Liver (tissue), 8 donors: ENCODE measurements at regions not wholly inside any gene's neighbourhood (a gene's known extent, or its start where the extent isn't known, plus 50 kb on each side); places are given as distances from the start of the nearest gene placed in this dataset.

ENCODE experiments used
- DNase-seq: peaks from one replicate; pipeline ENCODE4 v3.0.0-alpha.2; 2017; ENCODE audit warnings: low spot score
- H3K27ac ChIP-seq, 2 donors: one replicate each; pipeline ENCODE4 v1.7.0; 2013; ENCODE audit warnings: inconsistent platforms in 2 of 2, low read length in 2 of 2, control low read depth in 1 of 2, low read depth in 1 of 2, mild to moderate bottlenecking in 1 of 2
- H3K27me3 ChIP-seq, 4 donors: one replicate each; pipeline versions ENCODE4 v1.6.1 to v1.7.0; 2013; ENCODE audit warnings: low read length in 3 of 4, inconsistent platforms in 1 of 4, mild to moderate bottlenecking in 1 of 4, moderate library complexity in 1 of 4; ENCODE audit not compliant: control insufficient read depth in 4 of 4, insufficient read depth in 4 of 4
- H3K36me3 ChIP-seq, 4 donors: one replicate each; pipeline versions ENCODE4 v1.6.1 to v1.7.0; 2013; ENCODE audit warnings: low read length in 3 of 4, mild to moderate bottlenecking in 3 of 4, low read depth in 1 of 4, moderate library complexity in 1 of 4; ENCODE audit not compliant: control insufficient read depth in 4 of 4, insufficient read depth in 3 of 4
- H3K4me1 ChIP-seq, 4 donors: one replicate each; pipeline versions ENCODE4 v1.6.1 to v1.7.0; 2013; ENCODE audit warnings: low read length in 3 of 4, mild to moderate bottlenecking in 3 of 4, moderate library complexity in 1 of 4; ENCODE audit not compliant: control insufficient read depth in 4 of 4, insufficient read depth in 4 of 4
- H3K4me3 ChIP-seq, 3 donors: one replicate each; pipeline versions ENCODE4 v1.6.1 to v1.7.0; 2013; ENCODE audit warnings: low read length in 3 of 3, control low read depth in 1 of 3, low read depth in 1 of 3, mild to moderate bottlenecking in 1 of 3
- H3K9ac ChIP-seq, 2 donors: one replicate each; pipeline ENCODE4 v1.7.0; 2013; ENCODE audit warnings: low read length in 2 of 2, mild to moderate bottlenecking in 2 of 2, moderate library complexity in 2 of 2, control low read depth in 1 of 2, low read depth in 1 of 2
- H3K9me3 ChIP-seq, 4 donors: one replicate each; pipeline versions ENCODE4 v1.6.1 to v1.7.0; 2013; ENCODE audit warnings: low read length in 3 of 4; ENCODE audit not compliant: control insufficient read depth in 4 of 4
- ATF3 ChIP-seq: IDR thresholded peaks from 2 replicates; pipeline ENCODE4 v1.6.1; 2016; ENCODE audit warnings: antibody characterized with exemption
- CTCF ChIP-seq: fragments of 150-350 bp; IDR thresholded peaks from 2 replicates; pipeline ENCODE4 v1.5.1; 2017; ENCODE audit warnings: improper control_type of control experiment, low read depth, low read length; ENCODE audit not compliant: missing input control
- EGR1 ChIP-seq, 2 donors: IDR thresholded peaks; 2 replicates each; pipeline ENCODE4 v1.6.1; 2016 to 2018; ENCODE audit warnings: antibody characterized with exemption in 2 of 2, low read depth in 2 of 2
- FOXA1 ChIP-seq: IDR thresholded peaks from 2 replicates; pipeline ENCODE4 v1.6.1; 2016; ENCODE audit warnings: antibody characterized with exemption
- FOXA2 ChIP-seq: IDR thresholded peaks from 2 replicates; pipeline ENCODE4 v1.6.1; 2016; ENCODE audit warnings: antibody characterized with exemption
- HNF4A ChIP-seq, 2 donors: conservative IDR thresholded peaks; 2 replicates each; pipeline ENCODE4 v1.6.1; 2016; ENCODE audit warnings: antibody characterized with exemption in 2 of 2, mild to moderate bottlenecking in 2 of 2
- HNF4G ChIP-seq: IDR thresholded peaks from 2 replicates; pipeline ENCODE4 v1.6.1; 2016; ENCODE audit warnings: antibody characterized with exemption
- JUND ChIP-seq, 2 donors: IDR thresholded peaks; 2 replicates each; pipeline ENCODE4 v1.6.1; 2016; ENCODE audit warnings: antibody characterized with exemption in 2 of 2
- NR2F2 ChIP-seq: IDR thresholded peaks from 2 replicates; pipeline ENCODE4 v1.6.1; 2016; ENCODE audit warnings: antibody characterized with exemption
- RAD21 ChIP-seq, 2 donors: IDR thresholded peaks; 2 replicates each; pipeline ENCODE4 v1.6.1; 2016; ENCODE audit warnings: antibody characterized with exemption in 2 of 2, mild to moderate bottlenecking in 2 of 2
- REST ChIP-seq: IDR thresholded peaks from 2 replicates; pipeline ENCODE4 v1.6.1; 2016; ENCODE audit warnings: antibody characterized with exemption, mild to moderate bottlenecking
- RXRA ChIP-seq, 2 donors: IDR thresholded peaks; 2 replicates each; pipeline ENCODE4 v1.6.1; 2017 to 2018; ENCODE audit warnings: antibody characterized with exemption in 2 of 2, mild to moderate bottlenecking in 1 of 2
- SP1 ChIP-seq: IDR thresholded peaks from 2 replicates; pipeline ENCODE4 v1.6.1; 2018; ENCODE audit warnings: antibody characterized with exemption, mild to moderate bottlenecking
- TAF1 ChIP-seq: conservative IDR thresholded peaks from 2 replicates; pipeline ENCODE4 v1.6.1; 2016; ENCODE audit warnings: antibody characterized with exemption, mild to moderate bottlenecking
- ZBTB33 ChIP-seq: IDR thresholded peaks from 2 replicates; pipeline ENCODE4 v1.6.1; 2016; ENCODE audit warnings: antibody characterized with exemption
- WGBS: extraction: QIAGEN DNeasy Blood & Tissue Kit; methylation state at CpG from one replicate; pipeline ENCODE4 v1.1.7; 2013; 5-methylcytosine and 5-hydroxymethylcytosine counted together
- donor health status: healthy.
- donor health status: healthy.
- donor health status: healthy.
- donor health status: healthy.
- donor health status: healthy.

GRCh38 chr4:186829740-186830449 is 106.2 kb upstream of the FAT1 start:
- Histone ChIP-seq H3K4me1 (no peaks in the 10 kb centered on the region), H3K9me3 (no peaks in the 10 kb centered on the region), H3K36me3 (no peaks in the 10 kb centered on the region), H3K9ac (no peak overlapping the region), H3K27ac (no peak overlapping the region), H3K27me3 (no peaks in the 10 kb centered on the region), H3K4me3 (no peak overlapping the region)
- DNase-seq, result no peak
- WGBS, result 36% methylated on average over 9 of the region's 9 CpGs
- TF ChIP-seq TAF1 (no peak), CTCF (no peak), HNF4A (conservative IDR thresholded peaks at IDR 0.05) (peak in 1 of 2 donors; percentile 5), JUND (IDR thresholded peaks at IDR 0.05) (peak in 1 of 2 donors; percentile 53), RXRA (IDR thresholded peaks at IDR 0.05) (peak; percentile 48 to 54), FOXA2 (peak; percentile 24), RAD21 (IDR thresholded peaks at IDR 0.05) (no peak), ZBTB33 (no peak)

- H3K36me3 ChIP-seq, result no peaks in the 10 kb centered on the region
- no peaks in the 10 kb centered on the region for H3K27me3 ChIP-seq
- TF ChIP-seq EGR1 (IDR thresholded peaks at IDR 0.05; ENCODE audit: low read depth in 2 of 2) (no peak), TAF1 (no peak), FOXA2 (no peak)
- 84% methylated on average over 4 of the region's 4 CpGs for WGBS
- H3K4me3 ChIP-seq, result no peak overlapping the region
- DNase-seq, result no peak
- H3K9me3 ChIP-seq, result no peaks in the 10 kb centered on the region
- no peaks in the 10 kb centered on the region for H3K4me1 ChIP-seq
- no peak overlapping the region for H3K9ac ChIP-seq
- no peak overlapping the region for H3K27ac ChIP-seq
These were observed 107.9 kb upstream of the FAT1 start for GRCh38 chr4:186831574-186831973.

- no peaks in the 10 kb centered on the region for H3K9me3 ChIP-seq
- H3K36me3 ChIP-seq, result no peaks in the 10 kb centered on the region
- 53% methylated on average over 1 of the region's 1 CpG for WGBS
- H3K4me3 ChIP-seq, result no peak overlapping the region
- DNase-seq, result no peak
- H3K27me3 ChIP-seq, result no peaks in the 10 kb centered on the region
- no peaks in the 10 kb centered on the region for H3K4me1 ChIP-seq
- H3K27ac ChIP-seq, result no peak overlapping the region
- H3K9ac ChIP-seq, result no peak overlapping the region
- TF ChIP-seq NR2F2 (no peak), FOXA1 (no peak), RAD21 (IDR thresholded peaks at IDR 0.05) (no peak), ATF3 (no peak), CTCF (no peak), SP1 (no peak), RXRA (IDR thresholded peaks at IDR 0.05) (no peak), EGR1 (IDR thresholded peaks at IDR 0.05; ENCODE audit: low read depth in 2 of 2) (no peak), ZBTB33 (no peak), TAF1 (no peak), HNF4G (no peak), REST (no peak)
These were observed 109.2 kb upstream of the FAT1 start for GRCh38 chr4:186832906-186833305.
